ENCODE measurements at regions not wholly inside any gene's neighbourhood (a gene's known extent, or its start where the extent isn't known, plus 50 kb on each side); places are given as distances from the start of the nearest gene placed in this dataset.
"Not testable (repeated sequence)": the region's sequence is repeated elsewhere in the genome, so short reads cannot be mapped to it uniquely, and the experiment has no call there.

- FAIRE-seq; CTCF ChIA-PET (ENCODE audit: low intra/inter-chr PET ratio, low total read pairs); H3K4me2 ChIP-seq (ENCODE audit: low read depth, low read length); intact Hi-C loops (cut with micrococcal nuclease; ENCODE audit: unreplicated experiment); POLR2A ChIA-PET; H3K4me3 ChIP-seq (replicated peaks in 1 of 3; ENCODE audit: insufficient read depth in 1 of 3, low read depth in 2 of 3, low read length in 3 of 3); H3K79me2 ChIP-seq (ENCODE audit: insufficient read depth, low read length); H3K9ac ChIP-seq (ENCODE audit: insufficient read depth, low read depth, low read length); in situ Hi-C loops (cut with HindIII; ENCODE audit: extremely low pct_ligation_motif_present, low pct_unique_long_range_greater_than_20kb); H3K27ac ChIP-seq (ENCODE audit: extremely low read length, insufficient read depth, low read length); DNase-seq (ENCODE audit: low spot score); H3K4me1 ChIP-seq (ENCODE audit: insufficient read depth, low read length); H4K20me1 ChIP-seq (ENCODE audit: insufficient read depth, low read length); ATAC-seq; H2AFZ ChIP-seq (ENCODE audit: low read length); H3K27me3 ChIP-seq (ENCODE audit: control insufficient read depth in 1 of 2, insufficient read depth in 2 of 2, low read length in 2 of 2); BruUV-seq (replicated peaks); H3K36me3 ChIP-seq (replicated peaks in 1 of 2; ENCODE audit: control insufficient read depth in 1 of 2, insufficient read depth in 2 of 2, low read length in 2 of 2); H3K9me3 ChIP-seq (ENCODE audit: low read length): not testable (repeated sequence)
- WGBS (ENCODE audit: low lambda C conversion rate) = 7% methylated on average over 3 of the region's 3 CpGs
Measured at GRCh38 chr11:49326651-49327050, 118.2 kb upstream of the FOLH1 start.

GRCh38 chr11:49316180-49316579 is 107.8 kb upstream of the FOLH1 start:
- TF ChIP-seq TARDBP (CRISPR knock-in tag; IDR thresholded peaks at IDR 0.05) = no peak
- TF ChIP-seq HNRNPK (IDR thresholded peaks at IDR 0.05; ENCODE audit: low read depth, low read length, poor library complexity, severe bottlenecking) = peak; percentile 93
- no peaks in the 10 kb centered on the region for H3K9me3 ChIP-seq (ENCODE audit: low read length)
- no peak for DNase-seq (ENCODE audit: low spot score)
- no peak overlapping the region for H3K27ac ChIP-seq (ENCODE audit: extremely low read length, insufficient read depth, low read length)
- no peak overlapping the region for H3K4me3 ChIP-seq (replicated peaks in 1 of 3; ENCODE audit: insufficient read depth in 1 of 3, low read depth in 2 of 3, low read length in 3 of 3)
- H3K27me3 ChIP-seq (ENCODE audit: control insufficient read depth in 1 of 2, insufficient read depth in 2 of 2, low read length in 2 of 2) = no peaks in the 10 kb centered on the region
- no TSS peak for BruUV-seq (replicated peaks)
- in situ Hi-C loops (cut with HindIII; ENCODE audit: extremely low pct_ligation_motif_present, low pct_unique_long_range_greater_than_20kb) (no loop called here), intact Hi-C loops (cut with micrococcal nuclease; ENCODE audit: unreplicated experiment) (no loop called here)
- H4K20me1 ChIP-seq (ENCODE audit: insufficient read depth, low read length) = no peaks in the 10 kb centered on the region
- no peak overlapping the region for H3K4me2 ChIP-seq (ENCODE audit: low read depth, low read length)
- no peak overlapping the region for H3K9ac ChIP-seq (ENCODE audit: insufficient read depth, low read depth, low read length)
- no peak overlapping the region for H2AFZ ChIP-seq (ENCODE audit: low read length)
- no peak for FAIRE-seq
- no peaks in the 10 kb centered on the region for H3K79me2 ChIP-seq (ENCODE audit: insufficient read depth, low read length)
- ChIA-PET POLR2A (no interaction called here), CTCF (ENCODE audit: low intra/inter-chr PET ratio, low total read pairs) (no interaction called here)
- no peak for ATAC-seq
- no peaks in the 10 kb centered on the region for H3K4me1 ChIP-seq (ENCODE audit: insufficient read depth, low read length)
- WGBS (ENCODE audit: low lambda C conversion rate) = 0% methylated on average over 2 of the region's 2 CpGs
- H3K36me3 ChIP-seq (replicated peaks in 1 of 2; ENCODE audit: control insufficient read depth in 1 of 2, insufficient read depth in 2 of 2, low read length in 2 of 2) = no peaks in the 10 kb centered on the region

GRCh38 chr11:49303080-49303479 is 94.7 kb upstream of the FOLH1 start:
- no peak overlapping the region for H3K4me2 ChIP-seq (ENCODE audit: low read depth, low read length)
- FAIRE-seq (no peak), ATAC-seq (no peak), DNase-seq (ENCODE audit: low spot score) (no peak)
- CTCF ChIA-PET (ENCODE audit: low intra/inter-chr PET ratio, low total read pairs) = no interaction called here
- H3K9me3 ChIP-seq (ENCODE audit: low read length) = no peaks in the 10 kb centered on the region
- no peaks in the 10 kb centered on the region for H3K4me1 ChIP-seq (ENCODE audit: insufficient read depth, low read length)
- no peaks in the 10 kb centered on the region for H4K20me1 ChIP-seq (ENCODE audit: insufficient read depth, low read length)
- no TSS peak for BruUV-seq (replicated peaks)
- 0% methylated on average over 1 of the region's 1 CpG for WGBS (ENCODE audit: low lambda C conversion rate)
- POLR2A ChIA-PET = no interaction called here
- H3K79me2 ChIP-seq (ENCODE audit: insufficient read depth, low read length) = no peaks in the 10 kb centered on the region
- no peak overlapping the region for H3K4me3 ChIP-seq (replicated peaks in 1 of 3; ENCODE audit: insufficient read depth in 1 of 3, low read depth in 2 of 3, low read length in 3 of 3)
- H2AFZ ChIP-seq (ENCODE audit: low read length) = no peak overlapping the region
- no peak overlapping the region for H3K9ac ChIP-seq (ENCODE audit: insufficient read depth, low read depth, low read length)
- in situ Hi-C loops (cut with HindIII; ENCODE audit: extremely low pct_ligation_motif_present, low pct_unique_long_range_greater_than_20kb) = no loop called here
- H3K36me3 ChIP-seq (replicated peaks in 1 of 2; ENCODE audit: control insufficient read depth in 1 of 2, insufficient read depth in 2 of 2, low read length in 2 of 2) = no peaks in the 10 kb centered on the region
- intact Hi-C loops (cut with micrococcal nuclease; ENCODE audit: unreplicated experiment) = no loop called here
- no peaks in the 10 kb centered on the region for H3K27me3 ChIP-seq (ENCODE audit: control insufficient read depth in 1 of 2, insufficient read depth in 2 of 2, low read length in 2 of 2)
- H3K27ac ChIP-seq (ENCODE audit: extremely low read length, insufficient read depth, low read length) = no peak overlapping the region
- TF ChIP-seq GTF2F1 (IDR thresholded peaks at IDR 0.05; ENCODE audit: low read length) = no peak
- no peak for TF ChIP-seq MTF1 (CRISPR knock-in tag; IDR thresholded peaks at IDR 0.05)
- no peak for TF ChIP-seq CBX1 (IDR thresholded peaks at IDR 0.05; ENCODE audit: low read depth)
- no peak for TF ChIP-seq FOXP1 (IDR thresholded peaks at IDR 0.05)
- no peak for TF ChIP-seq FOXP1 (CRISPR knock-in tag; IDR thresholded peaks at IDR 0.05)
- TF ChIP-seq ZNF44 (CRISPR knock-in tag; IDR thresholded peaks at IDR 0.05) = no peak
- no peak for TF ChIP-seq ZNF256 (CRISPR knock-in tag; conservative IDR thresholded peaks at IDR 0.05)
- no peak for TF ChIP-seq HOMEZ (CRISPR knock-in tag; IDR thresholded peaks at IDR 0.05; ENCODE audit: low read depth)
- no peak for TF ChIP-seq CHCHD3 (CRISPR knock-in tag; IDR thresholded peaks at IDR 0.05)
- no peak for TF ChIP-seq ZNF543 (CRISPR knock-in tag; IDR thresholded peaks at IDR 0.05)
- TF ChIP-seq SUZ12 (IDR thresholded peaks at IDR 0.05; ENCODE audit: low read depth, low read length) = no peak
- TF ChIP-seq ZNF362 (CRISPR knock-in tag; IDR thresholded peaks at IDR 0.05; ENCODE audit: borderline replicate concordance) = no peak

Data from HepG2 (cell line).